K562 (cell line): ENCODE measurements at regions not wholly inside any gene's neighbourhood (a gene's known extent, or its start where the extent isn't known, plus 50 kb on each side); places are given as distances from the start of the nearest gene placed in this dataset.

Experiments
- ATAC-seq: fragments of 200-7000 bp; cut with Tn5 transposase; 3 replicates; pipeline ENCODE4 v1.9.1; 2020; ENCODE audit warnings: moderate library complexity
- BruUV-seq: library from RNA; stranded (reverse); fragments of 400-500 nt; replicated peaks from 2 replicates; lab custom pipeline; 2021; lab: Mats Ljungman, UMichigan
- CTCF ChIA-PET: fragments of 300-600 bp; formaldehyde crosslinking; extraction: SDS; loops from one replicate; lab custom pipeline; 2021; ENCODE audit warnings: low intra/inter-chr PET ratio; lab: Yijun Ruan, JAX
- POLR2A ChIA-PET: fragments of 300-600, 350-650 bp; sonication (Branson Sonifier 250); formaldehyde crosslinking; extraction: SDS; loops from one replicate; lab custom pipeline; 2021; ENCODE audit warnings: antibody characterized with exemption, inconsistent platforms; lab: Yijun Ruan, JAX
- DNase-seq, 4 experiments: peaks; one replicate each; pipeline versions ENCODE4 v3.0.0 to v3.0.0-alpha.2; 2011 to 2018; ENCODE audit warnings: low spot score in 3 of 4, mixed read lengths in 3 of 4; ENCODE audit errors: extremely low read depth in 1 of 4
- FAIRE-seq: peaks from 2 replicates; lab custom pipeline; 2011; peaks lifted over from hg19 to GRCh38; lab: Jason Lieb, UNC
- H2AFZ ChIP-seq: 2 replicates; pipeline ENCODE4 v1.6.0; 2011; ENCODE audit warnings: low read depth, low read length, control low read depth, inconsistent platforms
- H3K27ac ChIP-seq: fragments of 200-600 bp; 3 replicates; pipeline ENCODE4 v1.8.0; 2011; ENCODE audit warnings: low read depth, mild to moderate bottlenecking, control low read depth, inconsistent platforms, low read length, moderate library complexity, mixed read lengths; ENCODE audit errors: extremely low read depth
- H3K27me3 ChIP-seq, 2 experiments: fragments of 300-600 bp in 1 of 2; 2 replicates in 1 of 2; 3 replicates in 1 of 2; pipeline versions ENCODE4 v1.6.0 to v1.8.0; 2011; ENCODE audit warnings: inconsistent platforms in 2 of 2, low read length in 2 of 2, mild to moderate bottlenecking in 1 of 2, mixed read lengths in 1 of 2, moderate library complexity in 1 of 2; ENCODE audit not compliant: control insufficient read depth in 2 of 2, insufficient read depth in 2 of 2
- H3K36me3 ChIP-seq: fragments of 300-600 bp; 3 replicates; pipeline ENCODE4 v1.8.0; 2011; ENCODE audit warnings: mild to moderate bottlenecking, low read length, inconsistent platforms; ENCODE audit not compliant: control insufficient read depth, insufficient read depth
- H3K4me1 ChIP-seq, 2 experiments: fragments of 200-600 bp in 1 of 2; replicated peaks in 1 of 2; 2 replicates in 1 of 2; 3 replicates in 1 of 2; pipeline versions ENCODE4 v1.5.1 to v1.8.0; 2011; ENCODE audit warnings: inconsistent platforms in 2 of 2, low read length in 2 of 2, mild to moderate bottlenecking in 1 of 2, mixed read lengths in 1 of 2, moderate library complexity in 1 of 2; ENCODE audit not compliant: control insufficient read depth in 2 of 2, insufficient read depth in 2 of 2
- H3K4me2 ChIP-seq: 2 replicates; pipeline ENCODE4 v1.6.1; 2011; ENCODE audit warnings: low read length, control low read depth, inconsistent platforms, mixed read lengths; ENCODE audit not compliant: insufficient read depth
- H3K4me3 ChIP-seq: fragments of 200-600 bp; sonication (generic), shearing (Covaris generic); 2 replicates; pipeline ENCODE4 v1.5.1; 2016; ENCODE audit warnings: control low read depth, inconsistent platforms
- H3K79me2 ChIP-seq: fragments of 200-600 bp; 3 replicates; pipeline ENCODE4 v1.8.0; 2011; ENCODE audit warnings: low read length, inconsistent platforms; ENCODE audit not compliant: control insufficient read depth, insufficient read depth
- H3K9ac ChIP-seq, 2 experiments: 2 replicates each; pipeline versions ENCODE4 v1.6.0 to v1.6.1; 2011; ENCODE audit warnings: low read depth in 2 of 2, low read length in 2 of 2, control low read depth in 1 of 2, inconsistent platforms in 1 of 2, mild to moderate bottlenecking in 1 of 2, mixed read lengths in 1 of 2; ENCODE audit not compliant: insufficient read depth in 1 of 2
- H3K9me1 ChIP-seq: one replicate; pipeline ENCODE4 v1.6.0; 2011; ENCODE audit warnings: inconsistent platforms, mild to moderate bottlenecking, low read length, moderate library complexity; ENCODE audit not compliant: control insufficient read depth, insufficient read depth
- H3K9me3 ChIP-seq: replicated peaks from 2 replicates; pipeline ENCODE4 v1.5.1; 2011; ENCODE audit warnings: low read depth, low read length, inconsistent platforms; ENCODE audit not compliant: control insufficient read depth, insufficient read depth
- H4K20me1 ChIP-seq: replicated peaks from 2 replicates; pipeline ENCODE4 v1.6.1; 2011; ENCODE audit warnings: low read length, inconsistent platforms, mixed read lengths; ENCODE audit not compliant: control insufficient read depth, insufficient read depth
- HNRNPL ChIP-seq: fragments of 200-400 bp; formaldehyde crosslinking; IDR thresholded peaks from 2 replicates; pipeline ENCODE4 v1.6.1; 2017; ENCODE audit warnings: low read depth, mild to moderate bottlenecking, low read length
- PTBP1 ChIP-seq: fragments of 200-400 bp; formaldehyde crosslinking; IDR thresholded peaks from 2 replicates; pipeline ENCODE4 v1.6.1; 2017; ENCODE audit warnings: low read depth, low read length
- in situ Hi-C: fragments of 300-500 bp; cut with MboI; formaldehyde crosslinking; loops from 4 replicates; pipeline ENCODE4 v1.15.0; 2018; ENCODE audit warnings: inconsistent platforms, mixed read lengths
- intact Hi-C: fragments of 100-400 bp; cut with micrococcal nuclease; formaldehyde crosslinking; loops from 2 replicates; pipeline ENCODE4 v1.14.2; 2022
- TF ChIP-seq, protein P1 (sequence below), 2 experiments: fragments of 150-350 bp in 1 of 2; IDR thresholded peaks; 2 replicates each; pipeline ENCODE4 v1.6.1; 2012 to 2016; ENCODE audit warnings: low read depth in 2 of 2, low read length in 2 of 2, mild to moderate bottlenecking in 1 of 2, moderate library complexity in 1 of 2
- TF ChIP-seq, protein P2 (sequence below): fragments of 450-650 bp; IDR thresholded peaks from 2 replicates; pipeline ENCODE4 v1.6.1; 2016; ENCODE audit warnings: antibody characterized with exemption

DNA sequence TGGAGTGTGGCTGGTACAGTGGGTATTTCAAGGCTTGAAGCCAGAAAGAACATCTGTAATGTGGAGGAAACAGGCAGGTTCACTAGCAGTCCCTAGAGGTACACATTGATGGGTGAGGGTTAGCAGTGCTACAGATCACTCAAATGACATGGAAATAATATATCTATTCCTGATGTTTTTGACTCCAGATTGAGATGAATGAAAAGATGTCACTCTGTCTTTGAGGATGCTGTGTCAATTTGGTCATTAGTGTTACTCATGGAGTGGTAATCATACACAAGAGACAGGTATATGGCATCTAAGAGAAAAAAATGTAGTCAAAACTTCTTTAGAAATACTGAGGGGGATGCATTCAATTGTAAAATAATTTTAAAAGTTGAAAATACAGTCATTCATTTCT is 135.1 kb downstream of the ZIC1 start:
- Histone ChIP-seq H3K9me3 (no peaks in the 10 kb centered on the region), H3K4me2 (no peak overlapping the region), H3K4me1 (no peaks in the 10 kb centered on the region), H3K9ac (no peak overlapping the region), H2AFZ (no peak overlapping the region), H4K20me1 (no peaks in the 10 kb centered on the region), H3K79me2 (no peaks in the 10 kb centered on the region), H3K36me3 (no peaks in the 10 kb centered on the region), H3K4me3 (no peak overlapping the region), H3K27me3 (no peaks in the 10 kb centered on the region), H3K27ac (no peak overlapping the region), H3K9me1 (no peaks in the 10 kb centered on the region)
- DNase-seq (no peak), FAIRE-seq (no peak), ATAC-seq (no peak)
- intact Hi-C loops (no loop called here), in situ Hi-C loops (no loop called here)
- CTCF ChIA-PET: no interaction called here
- no TSS peak for BruUV-seq
- TF ChIP-seq, protein P1, sequence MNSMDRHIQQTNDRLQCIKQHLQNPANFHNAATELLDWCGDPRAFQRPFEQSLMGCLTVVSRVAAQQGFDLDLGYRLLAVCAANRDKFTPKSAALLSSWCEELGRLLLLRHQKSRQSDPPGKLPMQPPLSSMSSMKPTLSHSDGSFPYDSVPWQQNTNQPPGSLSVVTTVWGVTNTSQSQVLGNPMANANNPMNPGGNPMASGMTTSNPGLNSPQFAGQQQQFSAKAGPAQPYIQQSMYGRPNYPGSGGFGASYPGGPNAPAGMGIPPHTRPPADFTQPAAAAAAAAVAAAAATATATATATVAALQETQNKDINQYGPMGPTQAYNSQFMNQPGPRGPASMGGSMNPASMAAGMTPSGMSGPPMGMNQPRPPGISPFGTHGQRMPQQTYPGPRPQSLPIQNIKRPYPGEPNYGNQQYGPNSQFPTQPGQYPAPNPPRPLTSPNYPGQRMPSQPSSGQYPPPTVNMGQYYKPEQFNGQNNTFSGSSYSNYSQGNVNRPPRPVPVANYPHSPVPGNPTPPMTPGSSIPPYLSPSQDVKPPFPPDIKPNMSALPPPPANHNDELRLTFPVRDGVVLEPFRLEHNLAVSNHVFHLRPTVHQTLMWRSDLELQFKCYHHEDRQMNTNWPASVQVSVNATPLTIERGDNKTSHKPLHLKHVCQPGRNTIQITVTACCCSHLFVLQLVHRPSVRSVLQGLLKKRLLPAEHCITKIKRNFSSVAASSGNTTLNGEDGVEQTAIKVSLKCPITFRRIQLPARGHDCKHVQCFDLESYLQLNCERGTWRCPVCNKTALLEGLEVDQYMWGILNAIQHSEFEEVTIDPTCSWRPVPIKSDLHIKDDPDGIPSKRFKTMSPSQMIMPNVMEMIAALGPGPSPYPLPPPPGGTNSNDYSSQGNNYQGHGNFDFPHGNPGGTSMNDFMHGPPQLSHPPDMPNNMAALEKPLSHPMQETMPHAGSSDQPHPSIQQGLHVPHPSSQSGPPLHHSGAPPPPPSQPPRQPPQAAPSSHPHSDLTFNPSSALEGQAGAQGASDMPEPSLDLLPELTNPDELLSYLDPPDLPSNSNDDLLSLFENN (IDR thresholded peaks at IDR 0.05; ENCODE audit: low read depth in 2 of 2, low read length in 2 of 2): no peak
- no peak for TF ChIP-seq PTBP1
- TF ChIP-seq HNRNPL: no peak
- TF ChIP-seq, protein P2, sequence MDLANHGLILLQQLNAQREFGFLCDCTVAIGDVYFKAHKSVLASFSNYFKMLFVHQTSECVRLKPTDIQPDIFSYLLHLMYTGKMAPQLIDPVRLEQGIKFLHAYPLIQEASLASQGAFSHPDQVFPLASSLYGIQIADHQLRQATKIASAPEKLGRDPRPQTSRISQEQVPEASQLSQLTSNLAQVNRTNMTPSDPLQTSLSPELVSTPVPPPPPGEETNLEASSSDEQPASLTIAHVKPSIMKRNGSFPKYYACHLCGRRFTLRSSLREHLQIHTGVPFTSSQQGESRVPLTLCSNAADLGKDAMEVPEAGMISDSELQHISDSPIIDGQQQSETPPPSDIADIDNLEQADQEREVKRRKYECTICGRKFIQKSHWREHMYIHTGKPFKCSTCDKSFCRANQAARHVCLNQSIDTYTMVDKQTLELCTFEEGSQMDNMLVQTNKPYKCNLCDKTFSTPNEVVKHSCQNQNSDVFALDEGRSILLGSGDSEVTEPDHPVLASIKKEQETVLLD: no peak
- POLR2A ChIA-PET: no interaction called here
